ENCODE measurements at regions not wholly inside any gene's neighbourhood (a gene's known extent, or its start where the extent isn't known, plus 50 kb on each side); places are given as distances from the start of the nearest gene placed in this dataset.

GRCh38 chr11:10933455-10934292 lies 75.8 kb upstream of the ZBED5 start:
- Histone ChIP-seq H2AFZ (peak overlapping the region; percentile 78), H3K79me2 (no peaks in the 10 kb centered on the region), H3K27me3 (ENCODE audit: control insufficient read depth, insufficient read depth, low read length) (no peaks in the 10 kb centered on the region), H3K9me3 (ENCODE audit: control insufficient read depth, low read length) (no peaks in the 10 kb centered on the region), H3K4me3 (ENCODE audit: low read depth, low read length) (peak overlapping the region; percentile 45), H3K4me2 (ENCODE audit: low read length) (peak overlapping the region; percentile 77), H3K36me3 (ENCODE audit: control insufficient read depth, insufficient read depth, low read length) (no peaks in the 10 kb centered on the region), H3K9ac (no peak overlapping the region), H3K4me1 (no peaks in the 10 kb centered on the region), H3K27ac (peak overlapping the region; percentile 71)
- TF ChIP-seq CTCF (IDR thresholded peaks at IDR 0.05) = peak; percentile 82

- Histone ChIP-seq H2AFZ (no peak overlapping the region), H3K9me3 (ENCODE audit: control insufficient read depth, low read length) (no peaks in the 10 kb centered on the region), H3K4me3 (ENCODE audit: low read depth, low read length) (no peak overlapping the region), H3K4me2 (ENCODE audit: low read length) (no peak overlapping the region), H3K27ac (no peak overlapping the region), H3K4me1 (no peaks in the 10 kb centered on the region), H3K27me3 (ENCODE audit: control insufficient read depth, insufficient read depth, low read length) (no peaks in the 10 kb centered on the region), H3K79me2 (no peaks in the 10 kb centered on the region), H3K9ac (no peak overlapping the region), H3K36me3 (ENCODE audit: control insufficient read depth, insufficient read depth, low read length) (no peaks in the 10 kb centered on the region)
- TF ChIP-seq CTCF (IDR thresholded peaks at IDR 0.05) = no peak
Measured at GRCh38 chr11:10932976-10933375, 75.1 kb upstream of the ZBED5 start.

- peak overlapping the region; percentile 83 for H3K27ac ChIP-seq
- H3K4me3 ChIP-seq (ENCODE audit: low read depth, low read length) = peak overlapping the region; percentile 63
- H3K9ac ChIP-seq = peak overlapping the region; percentile 28
- peak overlapping the region; percentile 79 for H3K4me2 ChIP-seq (ENCODE audit: low read length)
- H3K79me2 ChIP-seq = no peaks in the 10 kb centered on the region
- H3K4me1 ChIP-seq = no peaks in the 10 kb centered on the region
- H3K36me3 ChIP-seq (ENCODE audit: control insufficient read depth, insufficient read depth, low read length) = no peaks in the 10 kb centered on the region
- peak overlapping the region; percentile 92 for H2AFZ ChIP-seq
- no peaks in the 10 kb centered on the region for H3K9me3 ChIP-seq (ENCODE audit: control insufficient read depth, low read length)
- TF ChIP-seq CTCF (IDR thresholded peaks at IDR 0.05) = no peak
- H3K27me3 ChIP-seq (ENCODE audit: control insufficient read depth, insufficient read depth, low read length) = no peaks in the 10 kb centered on the region
Measured at GRCh38 chr11:10931761-10932670, 74.2 kb upstream of the ZBED5 start.

- Histone ChIP-seq H3K9me3 (ENCODE audit: control insufficient read depth, low read length) (no peaks in the 10 kb centered on the region), H3K36me3 (ENCODE audit: control insufficient read depth, insufficient read depth, low read length) (no peaks in the 10 kb centered on the region), H3K4me2 (ENCODE audit: low read length) (peak overlapping the region; percentile 79), H3K4me1 (no peaks in the 10 kb centered on the region), H3K27ac (peak overlapping the region; percentile 83), H3K9ac (peak overlapping the region; percentile 28), H3K4me3 (ENCODE audit: low read depth, low read length) (peak overlapping the region; percentile 63), H3K27me3 (ENCODE audit: control insufficient read depth, insufficient read depth, low read length) (no peaks in the 10 kb centered on the region), H2AFZ (peak overlapping the region; percentile 92), H3K79me2 (no peaks in the 10 kb centered on the region)
- TF ChIP-seq CTCF (IDR thresholded peaks at IDR 0.05) = no peak
Measured at GRCh38 chr11:10930972-10931760, 73.3 kb upstream of the ZBED5 start.
